Breast epithelium (tissue), 4 donors: ENCODE measurements at regions not wholly inside any gene's neighbourhood (a gene's known extent, or its start where the extent isn't known, plus 50 kb on each side); places are given as distances from the start of the nearest gene placed in this dataset.

ENCODE experiments used
- DNase-seq, 2 donors: peaks; one replicate each; pipeline ENCODE4 v3.0.0-alpha.2; 2019; ENCODE audit warnings: low spot score in 2 of 2
- H3K27ac ChIP-seq, 2 donors: fragments of 200-600 bp; sonication (generic) in 1 of 2; one replicate each; pipeline ENCODE4 v1.5.1; 2016 to 2019; ENCODE audit warnings: mild to moderate bottlenecking in 1 of 2
- H3K27me3 ChIP-seq, 2 donors: fragments of 200-600 bp; sonication (generic) in 1 of 2; one replicate each; pipeline versions ENCODE4 v1.5.1 to v1.6.0; 2017 to 2019; ENCODE audit warnings: control low read depth in 1 of 2, mild to moderate bottlenecking in 1 of 2
- H3K36me3 ChIP-seq: fragments of 200-600 bp; one replicate; pipeline ENCODE4 v1.5.1; 2019
- H3K4me1 ChIP-seq, 2 donors: fragments of 200-600 bp; sonication (generic); one replicate each; pipeline ENCODE4 v1.5.1; 2016 to 2019; ENCODE audit warnings: control low read depth in 1 of 2
- H3K4me3 ChIP-seq, 3 donors: fragments of 200-600 bp; sonication (generic); 1 replicate in 2 of 3; 2 replicates in 1 of 3; pipeline ENCODE4 v1.5.1; 2016 to 2019; ENCODE audit warnings: mild to moderate bottlenecking in 3 of 3, moderate library complexity in 2 of 3
- H3K9me3 ChIP-seq, 2 donors: fragments of 200-600 bp; sonication (generic) in 1 of 2; one replicate each; pipeline ENCODE4 v1.5.1; 2016 to 2019; ENCODE audit warnings: control low read depth in 1 of 2
- POLR2A ChIP-seq: fragments of 450-650 bp; IDR thresholded peaks from one replicate; pipeline ENCODE4 v1.6.1; 2016; ENCODE audit warnings: antibody characterized with exemption, mild to moderate bottlenecking, moderate library complexity
- POLR2AphosphoS5 ChIP-seq, 3 donors: sonication (generic); formaldehyde crosslinking; IDR thresholded peaks; one replicate each; pipeline ENCODE4 v1.6.1; 2017; ENCODE audit warnings: antibody characterized with exemption in 3 of 3
- intact Hi-C: fragments of 100-400 bp; cut with DNase I; formaldehyde crosslinking; loops from one replicate; pipeline ENCODE4 v1.15.1; 2023; ENCODE audit warnings: low total_unique reads
- TF ChIP-seq, protein P1 (sequence below), 3 donors: fragments of 450-650 bp; IDR thresholded peaks; one replicate each; pipeline ENCODE4 v1.5.1; 2016 to 2017; ENCODE audit warnings: antibody characterized with exemption in 3 of 3, mild to moderate bottlenecking in 3 of 3, moderate library complexity in 3 of 3

DNA sequence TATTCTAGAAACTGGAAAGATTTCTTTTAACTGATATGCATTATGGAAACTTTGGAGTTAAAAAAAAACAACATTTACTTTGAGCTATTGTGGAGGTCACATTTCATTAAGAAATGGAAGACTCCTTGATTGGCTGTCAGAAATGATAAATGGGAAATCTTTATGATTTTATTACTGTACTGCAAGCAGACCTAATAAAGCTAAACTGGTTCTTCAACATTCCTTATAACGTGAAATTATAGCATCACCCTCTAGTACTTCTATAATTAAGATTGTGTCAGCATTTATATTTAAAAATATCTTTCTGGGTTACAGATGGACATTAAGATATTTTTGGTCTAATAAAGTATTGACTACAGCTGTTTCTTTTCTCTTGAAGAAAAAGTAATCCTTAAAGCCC is 213.8 kb upstream of the PACRGL start:
- H3K27ac ChIP-seq, result no peak overlapping the region
- H3K36me3 ChIP-seq, result no peaks in the 10 kb centered on the region
- no peaks in the 10 kb centered on the region for H3K9me3 ChIP-seq
- no peak for DNase-seq
- no peaks in the 10 kb centered on the region for H3K27me3 ChIP-seq
- H3K4me1 ChIP-seq, result no peaks in the 10 kb centered on the region
- TF ChIP-seq POLR2A, result no peak
- TF ChIP-seq, protein P1, sequence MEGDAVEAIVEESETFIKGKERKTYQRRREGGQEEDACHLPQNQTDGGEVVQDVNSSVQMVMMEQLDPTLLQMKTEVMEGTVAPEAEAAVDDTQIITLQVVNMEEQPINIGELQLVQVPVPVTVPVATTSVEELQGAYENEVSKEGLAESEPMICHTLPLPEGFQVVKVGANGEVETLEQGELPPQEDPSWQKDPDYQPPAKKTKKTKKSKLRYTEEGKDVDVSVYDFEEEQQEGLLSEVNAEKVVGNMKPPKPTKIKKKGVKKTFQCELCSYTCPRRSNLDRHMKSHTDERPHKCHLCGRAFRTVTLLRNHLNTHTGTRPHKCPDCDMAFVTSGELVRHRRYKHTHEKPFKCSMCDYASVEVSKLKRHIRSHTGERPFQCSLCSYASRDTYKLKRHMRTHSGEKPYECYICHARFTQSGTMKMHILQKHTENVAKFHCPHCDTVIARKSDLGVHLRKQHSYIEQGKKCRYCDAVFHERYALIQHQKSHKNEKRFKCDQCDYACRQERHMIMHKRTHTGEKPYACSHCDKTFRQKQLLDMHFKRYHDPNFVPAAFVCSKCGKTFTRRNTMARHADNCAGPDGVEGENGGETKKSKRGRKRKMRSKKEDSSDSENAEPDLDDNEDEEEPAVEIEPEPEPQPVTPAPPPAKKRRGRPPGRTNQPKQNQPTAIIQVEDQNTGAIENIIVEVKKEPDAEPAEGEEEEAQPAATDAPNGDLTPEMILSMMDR (IDR thresholded peaks at IDR 0.05), result no peak
- no peak overlapping the region for H3K4me3 ChIP-seq
- intact Hi-C loops, result no loop called here

DNA sequence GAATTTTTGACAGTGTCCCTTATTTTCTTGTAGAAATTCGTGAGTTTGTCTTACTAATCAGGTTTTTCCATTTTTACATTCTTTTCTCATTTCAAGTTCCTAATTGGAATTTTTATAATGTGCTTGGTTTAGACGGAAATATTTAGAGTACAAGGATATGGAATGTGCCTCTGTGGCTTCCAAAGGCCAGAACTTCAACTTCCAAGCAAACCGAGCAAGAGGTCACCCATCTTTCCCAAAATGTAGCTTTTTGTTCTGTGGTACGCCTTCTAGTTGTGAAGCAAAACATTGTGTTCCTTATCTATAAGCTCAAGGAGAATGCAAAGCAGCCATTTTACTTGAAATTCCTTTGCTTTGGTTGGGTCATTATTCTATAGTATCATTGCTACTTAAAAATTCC is 212.8 kb upstream of the PACRGL start:
- Histone ChIP-seq H3K27ac (no peak overlapping the region), H3K4me3 (no peak overlapping the region), H3K27me3 (no peaks in the 10 kb centered on the region), H3K9me3 (no peaks in the 10 kb centered on the region), H3K4me1 (no peaks in the 10 kb centered on the region), H3K36me3 (no peaks in the 10 kb centered on the region)
- no peak for DNase-seq
- intact Hi-C loops, result no loop called here
- TF ChIP-seq POLR2AphosphoS5 (IDR thresholded peaks at IDR 0.05), result no peak
- TF ChIP-seq, protein P1 (IDR thresholded peaks at IDR 0.05), result no peak

DNA sequence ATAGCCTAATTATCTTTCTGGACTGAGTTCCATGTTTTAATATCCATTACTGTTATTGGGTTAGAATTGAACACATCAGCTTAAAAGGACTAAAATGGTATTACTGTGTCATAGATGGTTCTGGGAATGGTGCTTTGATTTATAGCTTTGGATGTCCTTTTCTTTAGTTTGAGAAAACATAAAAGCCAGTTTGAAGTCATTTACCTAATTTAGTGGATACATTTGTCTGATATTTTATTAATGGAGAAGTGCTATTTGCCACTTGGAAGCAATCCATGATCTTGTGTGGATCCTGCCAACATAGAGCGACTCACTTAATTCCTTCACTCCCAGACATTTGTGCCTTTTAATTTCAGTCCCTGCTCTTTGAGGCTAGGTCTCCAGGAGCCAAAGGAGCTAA is 212.4 kb upstream of the PACRGL start:
- TF ChIP-seq, protein P1 (IDR thresholded peaks at IDR 0.05), result no peak
- TF ChIP-seq POLR2A (no peak), POLR2AphosphoS5 (IDR thresholded peaks at IDR 0.05) (no peak)
- H3K27ac ChIP-seq, result no peak overlapping the region
- H3K4me1 ChIP-seq, result no peaks in the 10 kb centered on the region
- DNase-seq, result no peak
- H3K27me3 ChIP-seq, result no peaks in the 10 kb centered on the region
- no peaks in the 10 kb centered on the region for H3K9me3 ChIP-seq
- intact Hi-C loops, result no loop called here
- H3K36me3 ChIP-seq, result no peaks in the 10 kb centered on the region
- H3K4me3 ChIP-seq, result no peak overlapping the region

DNA sequence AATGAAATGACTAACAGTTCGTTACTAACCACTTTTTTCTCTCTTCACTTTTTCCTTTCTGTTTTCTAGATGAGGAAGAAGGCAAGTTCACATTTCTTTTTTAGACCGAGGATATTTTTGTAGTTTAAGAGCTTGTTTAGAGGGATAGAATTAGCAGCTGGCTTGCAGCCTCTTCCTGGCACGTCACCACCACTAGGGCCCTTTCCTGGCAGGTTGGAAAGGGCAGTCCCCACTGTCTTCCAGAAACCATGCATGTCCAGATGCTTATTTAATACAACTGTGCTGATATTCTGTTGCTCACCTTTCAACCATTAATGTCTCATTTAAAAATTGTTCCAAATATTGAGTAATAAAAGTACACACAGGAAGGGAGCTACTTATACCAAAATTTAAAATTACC is 209.5 kb upstream of the PACRGL start:
- H3K9me3 ChIP-seq, result no peaks in the 10 kb centered on the region
- no peak for TF ChIP-seq POLR2AphosphoS5 (IDR thresholded peaks at IDR 0.05)
- TF ChIP-seq POLR2A, result no peak
- H3K4me1 ChIP-seq, result no peaks in the 10 kb centered on the region
- DNase-seq, result no peak
- no peaks in the 10 kb centered on the region for H3K27me3 ChIP-seq
- H3K27ac ChIP-seq, result no peak overlapping the region
- intact Hi-C loops, result no loop called here
- H3K36me3 ChIP-seq, result no peaks in the 10 kb centered on the region
- no peak overlapping the region for H3K4me3 ChIP-seq

DNA sequence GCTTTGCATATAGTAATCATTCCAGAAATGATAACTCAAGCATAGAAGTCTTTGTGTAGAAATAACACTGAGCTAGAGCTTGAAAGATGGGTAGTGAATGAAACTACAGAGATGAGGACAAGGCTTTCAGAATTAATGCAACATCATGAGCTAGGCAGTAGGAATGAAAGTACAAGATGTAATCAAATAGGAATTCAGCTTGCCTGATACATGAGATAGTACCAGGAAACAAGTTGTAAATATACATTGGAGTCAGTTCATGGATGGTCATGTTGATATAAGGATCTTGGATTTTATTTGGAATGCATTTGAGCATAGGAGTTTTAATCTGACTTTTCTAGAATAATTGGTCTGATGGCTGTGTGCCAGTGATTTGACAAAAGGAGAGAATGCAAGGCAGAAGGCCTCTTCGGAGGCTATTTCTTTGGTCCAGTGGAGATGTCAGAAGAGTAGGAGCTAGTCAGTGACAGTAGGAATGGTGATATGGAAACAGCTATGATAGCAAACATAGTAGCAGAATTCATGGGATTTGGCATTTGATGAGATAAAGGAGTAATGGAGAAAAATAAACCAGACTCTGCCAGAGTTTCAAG is 206.4 kb upstream of the PACRGL start:
- no peaks in the 10 kb centered on the region for H3K27me3 ChIP-seq
- no peaks in the 10 kb centered on the region for H3K36me3 ChIP-seq
- no peak for DNase-seq
- no peak for TF ChIP-seq POLR2AphosphoS5 (IDR thresholded peaks at IDR 0.05)
- no peak for TF ChIP-seq POLR2A
- TF ChIP-seq, protein P1 (IDR thresholded peaks at IDR 0.05), result no peak
- H3K9me3 ChIP-seq, result no peaks in the 10 kb centered on the region
- intact Hi-C loops, result no loop called here
- H3K4me1 ChIP-seq, result no peaks in the 10 kb centered on the region
- no peak overlapping the region for H3K4me3 ChIP-seq
- no peak overlapping the region for H3K27ac ChIP-seq

DNA sequence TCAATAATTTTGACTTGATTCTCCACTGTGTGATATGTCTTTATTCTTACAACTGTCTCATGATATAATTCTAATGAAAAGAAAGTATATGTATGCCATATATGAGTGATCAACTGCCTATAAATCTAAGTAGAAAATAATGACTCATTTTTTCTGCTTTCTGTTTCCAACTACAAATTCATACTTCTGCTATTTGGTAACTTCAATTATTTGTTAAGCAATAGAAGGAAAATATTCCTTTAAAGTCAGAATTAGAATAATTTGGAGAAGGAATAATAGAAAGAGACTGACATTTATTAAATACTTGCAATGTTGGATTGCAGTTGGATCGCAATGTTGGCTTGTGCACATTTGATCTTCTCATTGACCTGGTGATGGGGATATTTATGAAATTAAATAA is 204.2 kb upstream of the PACRGL start:
- Histone ChIP-seq H3K4me1 (no peaks in the 10 kb centered on the region), H3K36me3 (no peaks in the 10 kb centered on the region), H3K27me3 (no peaks in the 10 kb centered on the region), H3K27ac (no peak overlapping the region), H3K9me3 (no peaks in the 10 kb centered on the region), H3K4me3 (no peak overlapping the region)
- intact Hi-C loops, result no loop called here
- TF ChIP-seq, protein P1 (IDR thresholded peaks at IDR 0.05), result no peak
- TF ChIP-seq POLR2AphosphoS5 (IDR thresholded peaks at IDR 0.05) (no peak), POLR2A (no peak)
- no peak for DNase-seq
